Activated B cell treated with CpG ODN at 0.5 μM for 24 hours (primary cell): ENCODE measurements at regions not wholly inside any gene's neighbourhood (a gene's known extent, or its start where the extent isn't known, plus 50 kb on each side); places are given as distances from the start of the nearest gene placed in this dataset.
"Not testable (repeated sequence)": the region's sequence is repeated elsewhere in the genome, so short reads cannot be mapped to it uniquely, and the experiment has no call there.

Experiments used
- ATAC-seq: fragments of 200-7000 bp; cut with Tn5 transposase; one replicate; pipeline ENCODE4 v1.10.0; 2021; ENCODE audit warnings: low read depth, mild to moderate bottlenecking, moderate library complexity
- CTCF ChIA-PET: fragments of 350-600 bp; sonication (Branson Sonifier 250); formaldehyde crosslinking; loops from one replicate; lab custom pipeline; 2021; ENCODE audit warnings: antibody characterized with exemption; lab: Charles Lee
- POLR2A ChIA-PET: fragments of 350-600 bp; sonication (Branson Sonifier 250); formaldehyde crosslinking; loops from one replicate; lab custom pipeline; 2021; ENCODE audit warnings: antibody characterized with exemption; lab: Charles Lee
- DNase-seq: peaks from one replicate; pipeline ENCODE4 v3.0.0; 2022
- H3K27ac Mint-ChIP-seq: one replicate; pipeline ENCODE4 v1.8.0; 2020; ENCODE audit warnings: mixed read lengths
- H3K27me3 Mint-ChIP-seq: one replicate; pipeline ENCODE4 v1.8.0; 2021; ENCODE audit warnings: mixed read lengths
- H3K36me3 Mint-ChIP-seq: one replicate; pipeline ENCODE4 v1.8.0; 2021; ENCODE audit warnings: low read depth, mixed read lengths
- H3K4me1 Mint-ChIP-seq: one replicate; pipeline ENCODE4 v1.8.0; 2021; ENCODE audit warnings: mixed read lengths
- H3K4me3 Mint-ChIP-seq: one replicate; pipeline ENCODE4 v1.8.0; 2020; ENCODE audit warnings: mild to moderate bottlenecking, mixed read lengths
- H3K9me3 Mint-ChIP-seq: one replicate; pipeline ENCODE4 v1.8.0; 2020; ENCODE audit warnings: mixed read lengths
- intact Hi-C: fragments of 100-400 bp; cut with micrococcal nuclease; formaldehyde crosslinking; loops from one replicate; pipeline ENCODE4 v1.15.1; 2024
- TF ChIP-seq, protein P1 (sequence below): fragments of 200-600 bp; IDR thresholded peaks from one replicate; pipeline ENCODE4 v1.8.0; 2022; ENCODE audit warnings: antibody characterized with exemption, mild to moderate bottlenecking

DNA sequence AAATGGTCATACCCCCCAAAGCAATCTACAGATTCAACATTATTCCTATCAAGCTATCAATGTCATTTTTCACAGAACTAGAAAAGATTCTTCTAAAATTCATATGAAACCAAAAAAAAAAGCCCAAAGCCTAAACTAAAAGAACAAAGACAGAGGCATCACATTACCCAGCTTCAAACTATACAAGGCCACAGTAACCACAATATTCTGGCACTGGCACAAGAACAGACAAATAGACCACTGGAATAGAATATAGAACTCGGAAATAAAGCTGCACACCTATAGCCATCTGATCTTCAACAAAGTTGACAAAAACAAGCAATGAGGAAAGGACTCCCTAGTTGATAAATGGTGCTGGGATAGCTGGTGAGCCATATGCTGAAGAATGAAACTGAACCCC, 89.2 kb upstream of the PCED1B start:
- peaks cover 12% of the 10 kb centered on the region for H3K9me3 Mint-ChIP-seq
- CTCF ChIA-PET: interaction anchor here (0.9 kb wide), 1 partner anchor 10 kb away, joined by 3 read pairs; no protein-coding TSS in a partner anchor
- no peaks in the 10 kb centered on the region for H3K36me3 Mint-ChIP-seq
- no peaks in the 10 kb centered on the region for H3K27me3 Mint-ChIP-seq
- no peak for DNase-seq
- intact Hi-C loops: no loop called here
- ATAC-seq: no peak
- POLR2A ChIA-PET: no interaction called here
- H3K27ac Mint-ChIP-seq: no peak overlapping the region
- peaks cover 7% of the 10 kb centered on the region for H3K4me1 Mint-ChIP-seq
- no peak overlapping the region for H3K4me3 Mint-ChIP-seq
- TF ChIP-seq, protein P1, sequence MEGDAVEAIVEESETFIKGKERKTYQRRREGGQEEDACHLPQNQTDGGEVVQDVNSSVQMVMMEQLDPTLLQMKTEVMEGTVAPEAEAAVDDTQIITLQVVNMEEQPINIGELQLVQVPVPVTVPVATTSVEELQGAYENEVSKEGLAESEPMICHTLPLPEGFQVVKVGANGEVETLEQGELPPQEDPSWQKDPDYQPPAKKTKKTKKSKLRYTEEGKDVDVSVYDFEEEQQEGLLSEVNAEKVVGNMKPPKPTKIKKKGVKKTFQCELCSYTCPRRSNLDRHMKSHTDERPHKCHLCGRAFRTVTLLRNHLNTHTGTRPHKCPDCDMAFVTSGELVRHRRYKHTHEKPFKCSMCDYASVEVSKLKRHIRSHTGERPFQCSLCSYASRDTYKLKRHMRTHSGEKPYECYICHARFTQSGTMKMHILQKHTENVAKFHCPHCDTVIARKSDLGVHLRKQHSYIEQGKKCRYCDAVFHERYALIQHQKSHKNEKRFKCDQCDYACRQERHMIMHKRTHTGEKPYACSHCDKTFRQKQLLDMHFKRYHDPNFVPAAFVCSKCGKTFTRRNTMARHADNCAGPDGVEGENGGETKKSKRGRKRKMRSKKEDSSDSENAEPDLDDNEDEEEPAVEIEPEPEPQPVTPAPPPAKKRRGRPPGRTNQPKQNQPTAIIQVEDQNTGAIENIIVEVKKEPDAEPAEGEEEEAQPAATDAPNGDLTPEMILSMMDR: no peak

- intact Hi-C loops, H3K27me3 Mint-ChIP-seq, H3K36me3 Mint-ChIP-seq, DNase-seq, H3K27ac Mint-ChIP-seq, POLR2A ChIA-PET, H3K4me3 Mint-ChIP-seq, ATAC-seq, CTCF ChIA-PET, H3K4me1 Mint-ChIP-seq: not testable (repeated sequence)
- H3K9me3 Mint-ChIP-seq: peaks cover 14% of the 10 kb centered on the region
These were observed 87.4 kb upstream of the PCED1B start for GRCh38 chr12:46992051-46992450.

GRCh38 chr12:46998811-46999368, 80.5 kb upstream of the PCED1B start:
- ChIA-PET CTCF (no interaction called here), POLR2A (no interaction called here)
- no peaks in the 10 kb centered on the region for H3K36me3 Mint-ChIP-seq
- no peak overlapping the region for H3K4me3 Mint-ChIP-seq
- H3K27me3 Mint-ChIP-seq: peaks cover 6% of the 10 kb centered on the region
- intact Hi-C loops: no loop called here
- DNase-seq (no peak), ATAC-seq (no peak)
- peaks cover 3% of the 10 kb centered on the region for H3K9me3 Mint-ChIP-seq
- H3K27ac Mint-ChIP-seq: no peak overlapping the region
- no peaks in the 10 kb centered on the region for H3K4me1 Mint-ChIP-seq
- TF ChIP-seq, protein P1: no peak

- DNase-seq: no peak
- CTCF ChIA-PET: no interaction called here
- Mint-ChIP-seq H3K4me3 (no peak overlapping the region), H3K4me1 (no peaks in the 10 kb centered on the region), H3K36me3 (no peaks in the 10 kb centered on the region), H3K9me3 (no peaks in the 10 kb centered on the region), H3K27me3 (peaks cover 12% of the 10 kb centered on the region), H3K27ac (no peak overlapping the region)
- TF ChIP-seq, protein P1: no peak
- intact Hi-C loops: no loop called here
- ATAC-seq: no peak
- POLR2A ChIA-PET: no interaction called here
These were observed 74.8 kb upstream of the PCED1B start for GRCh38 chr12:47004634-47005033.

DNA sequence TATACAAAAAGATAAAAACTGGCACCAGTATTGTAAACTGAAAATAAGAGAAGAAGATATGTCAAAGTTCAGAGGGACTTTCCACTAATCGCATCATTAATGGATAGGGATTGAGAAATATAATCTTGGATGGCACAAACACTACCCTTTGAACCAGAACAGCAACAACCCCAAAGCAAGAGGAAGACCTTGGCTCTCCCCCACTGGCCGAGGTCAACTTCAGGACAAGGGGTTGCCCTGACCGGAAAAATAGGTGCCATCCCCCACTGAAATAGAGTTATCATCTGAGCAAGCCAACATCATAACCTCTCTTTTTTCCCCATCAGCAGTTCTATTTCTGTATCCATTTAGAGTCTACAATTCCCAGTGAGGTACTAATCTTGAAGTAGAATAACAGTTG, 72.4 kb upstream of the PCED1B start:
- Mint-ChIP-seq H3K36me3 (no peaks in the 10 kb centered on the region), H3K9me3 (no peaks in the 10 kb centered on the region), H3K27ac (no peak overlapping the region), H3K4me1 (no peaks in the 10 kb centered on the region), H3K4me3 (no peak overlapping the region), H3K27me3 (peaks cover 12% of the 10 kb centered on the region)
- POLR2A ChIA-PET: no interaction called here
- CTCF ChIA-PET: interaction anchor here (0.8 kb wide), 1 partner anchor 14 kb away, joined by 3 read pairs; no protein-coding TSS in a partner anchor
- intact Hi-C loops: no loop called here
- ATAC-seq (no peak), DNase-seq (no peak)
- TF ChIP-seq, protein P1: no peak

GRCh38 chr12:47012552-47012951, 66.9 kb upstream of the PCED1B start:
- TF ChIP-seq, protein P1: no peak
- ChIA-PET POLR2A (no interaction called here), CTCF (no interaction called here)
- ATAC-seq: no peak
- H3K4me1 Mint-ChIP-seq: no peaks in the 10 kb centered on the region
- H3K36me3 Mint-ChIP-seq: no peaks in the 10 kb centered on the region
- H3K9me3 Mint-ChIP-seq: no peaks in the 10 kb centered on the region
- H3K4me3 Mint-ChIP-seq: no peak overlapping the region
- H3K27me3 Mint-ChIP-seq: peaks cover 5% of the 10 kb centered on the region
- intact Hi-C loops: no loop called here
- no peak overlapping the region for H3K27ac Mint-ChIP-seq
- DNase-seq: no peak
